ENCODE measurements at regions not wholly inside any gene's neighbourhood (a gene's known extent, or its start where the extent isn't known, plus 50 kb on each side); places are given as distances from the start of the nearest gene placed in this dataset.

DNA sequence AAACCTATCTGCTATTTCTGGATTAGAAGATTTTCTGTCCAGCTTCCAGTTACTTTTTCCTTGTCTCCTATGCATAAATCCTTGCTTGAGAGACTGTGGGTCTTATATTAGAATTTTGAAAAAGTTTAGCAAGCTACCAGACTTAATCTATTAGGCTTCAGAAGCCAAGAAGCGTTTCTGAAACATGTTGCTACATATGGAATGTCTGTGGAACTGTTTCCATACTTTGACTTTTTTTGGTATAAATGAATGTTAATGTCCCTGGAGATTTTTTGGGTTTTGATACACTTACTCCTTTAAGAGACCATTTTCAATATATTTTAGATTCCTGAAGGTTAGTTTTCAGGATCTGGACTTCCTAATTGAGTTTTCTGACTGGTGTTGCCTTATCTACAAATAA is 191.4 kb upstream of the SGCD start:
- TF ChIP-seq, protein P1, sequence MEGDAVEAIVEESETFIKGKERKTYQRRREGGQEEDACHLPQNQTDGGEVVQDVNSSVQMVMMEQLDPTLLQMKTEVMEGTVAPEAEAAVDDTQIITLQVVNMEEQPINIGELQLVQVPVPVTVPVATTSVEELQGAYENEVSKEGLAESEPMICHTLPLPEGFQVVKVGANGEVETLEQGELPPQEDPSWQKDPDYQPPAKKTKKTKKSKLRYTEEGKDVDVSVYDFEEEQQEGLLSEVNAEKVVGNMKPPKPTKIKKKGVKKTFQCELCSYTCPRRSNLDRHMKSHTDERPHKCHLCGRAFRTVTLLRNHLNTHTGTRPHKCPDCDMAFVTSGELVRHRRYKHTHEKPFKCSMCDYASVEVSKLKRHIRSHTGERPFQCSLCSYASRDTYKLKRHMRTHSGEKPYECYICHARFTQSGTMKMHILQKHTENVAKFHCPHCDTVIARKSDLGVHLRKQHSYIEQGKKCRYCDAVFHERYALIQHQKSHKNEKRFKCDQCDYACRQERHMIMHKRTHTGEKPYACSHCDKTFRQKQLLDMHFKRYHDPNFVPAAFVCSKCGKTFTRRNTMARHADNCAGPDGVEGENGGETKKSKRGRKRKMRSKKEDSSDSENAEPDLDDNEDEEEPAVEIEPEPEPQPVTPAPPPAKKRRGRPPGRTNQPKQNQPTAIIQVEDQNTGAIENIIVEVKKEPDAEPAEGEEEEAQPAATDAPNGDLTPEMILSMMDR (conservative IDR thresholded peaks at IDR 0.05 in 1 of 2, IDR thresholded peaks at IDR 0.05 in 1 of 2; ENCODE audit: extremely low read depth in 1 of 2, insufficient read depth in 1 of 2, low read depth in 1 of 2, low read length in 2 of 2) = no peak
- TF ChIP-seq EZH2 (IDR thresholded peaks at IDR 0.05; ENCODE audit: borderline replicate concordance, low read length) = no peak
